A549 (cell line): ENCODE measurements at regions not wholly inside any gene's neighbourhood (a gene's known extent, or its start where the extent isn't known, plus 50 kb on each side); places are given as distances from the start of the nearest gene placed in this dataset.

Source experiments
- ATAC-seq, 2 experiments: fragments of 200-7000 bp in 1 of 2; fragments of >200 bp in 1 of 2; cut with Nextera tagmentation in 1 of 2; cut with Tn5 transposase in 1 of 2; 3 replicates each; pipeline versions ENCODE4 v1.8.0 to v1.9.1; 2018 to 2020; ENCODE audit warnings: mild to moderate bottlenecking in 1 of 2, moderate library complexity in 1 of 2
- CTCF ChIA-PET: fragments of 300-600 bp; sonication (Branson Sonifier 250); formaldehyde crosslinking; extraction: SDS; loops from one replicate; lab custom pipeline; 2021; ENCODE audit warnings: antibody characterized with exemption, inconsistent platforms; lab: Yijun Ruan, JAX
- POLR2A ChIA-PET: fragments of 350-600 bp; formaldehyde crosslinking; extraction: SDS; loops from one replicate; lab custom pipeline; 2021; ENCODE audit warnings: antibody characterized with exemption, inconsistent platforms; lab: Yijun Ruan, JAX
- DNase-seq, 2 experiments: peaks; one replicate each; pipeline versions ENCODE4 v3.0.0 to v3.0.0-alpha.2; 2011 to 2016; ENCODE audit warnings: low read depth in 1 of 2, low spot score in 1 of 2
- FAIRE-seq: peaks from 2 replicates; lab custom pipeline; 2011; peaks lifted over from hg19 to GRCh38; lab: Jason Lieb, UNC
- H3K27ac ChIP-seq, 2 experiments: fragments of >200 bp; sonication (Bioruptor Twin); formaldehyde crosslinking; 3 replicates each; pipeline ENCODE4 v1.5.1; 2016 to 2017
- H3K4me1 ChIP-seq: fragments of >200 bp; sonication (Bioruptor Twin); formaldehyde crosslinking; 3 replicates; pipeline ENCODE4 v1.6.1; 2016
- H3K4me2 ChIP-seq: fragments of >200 bp; sonication (Bioruptor Twin); formaldehyde crosslinking; 3 replicates; pipeline ENCODE4 v1.6.1; 2016
- H3K4me3 ChIP-seq: fragments of >200 bp; sonication (Bioruptor Twin); formaldehyde crosslinking; 3 replicates; pipeline ENCODE4 v1.5.1; 2016
- H3K9me3 ChIP-seq: fragments of >200 bp; sonication (Bioruptor Twin); formaldehyde crosslinking; 3 replicates; pipeline ENCODE4 v1.6.1; 2016
- BCL3 ChIP-seq: fragments of >200 bp; sonication (Bioruptor Twin); formaldehyde crosslinking; IDR thresholded peaks from 3 replicates; pipeline ENCODE4 v1.6.1; 2016
- BHLHE40 ChIP-seq: IDR thresholded peaks from 2 replicates; pipeline ENCODE4 v1.6.1; 2012; ENCODE audit warnings: low read depth, low read length, inconsistent platforms
- CBX8 ChIP-seq: fragments of 200-600 bp; sonication (generic); IDR thresholded peaks from 2 replicates; pipeline ENCODE4 v1.6.1; 2016
- EHF ChIP-seq: fragments of 250-450 bp; sonication (Bioruptor Pico); IDR thresholded peaks from 2 replicates; pipeline ENCODE4 v1.5.0; 2020; ENCODE audit warnings: mild to moderate bottlenecking
- EHMT2 ChIP-seq: fragments of 200-600 bp; sonication (generic); IDR thresholded peaks from 2 replicates; pipeline ENCODE4 v1.6.1; 2016; ENCODE audit warnings: antibody characterized with exemption, low read depth, mild to moderate bottlenecking, moderate library complexity
- EP300 ChIP-seq, 2 experiments: fragments of >200 bp; sonication (Bioruptor Twin); formaldehyde crosslinking; IDR thresholded peaks; 2 replicates in 1 of 2; 3 replicates in 1 of 2; pipeline ENCODE4 v1.6.1; 2016 to 2017
- ESRRA ChIP-seq: fragments of 150-350 bp; IDR thresholded peaks from 2 replicates; pipeline ENCODE4 v1.6.1; 2014; ENCODE audit warnings: mild to moderate bottlenecking, low read length, borderline replicate concordance
- FOXS1 ChIP-seq: fragments of 250-450 bp; sonication (Bioruptor Pico); IDR thresholded peaks from 2 replicates; pipeline ENCODE4 v1.5.0; 2020; ENCODE audit warnings: mild to moderate bottlenecking, moderate library complexity
- HDAC2 ChIP-seq: fragments of 200-600 bp; sonication (generic); IDR thresholded peaks from 2 replicates; pipeline ENCODE4 v1.6.1; 2016
- HMGXB4 ChIP-seq: fragments of 250-450 bp; sonication (Bioruptor Pico); IDR thresholded peaks from 2 replicates; pipeline ENCODE4 v1.5.0; 2021; ENCODE audit warnings: mild to moderate bottlenecking, moderate library complexity, borderline replicate concordance
- JUNB ChIP-seq: fragments of >200 bp; sonication (Bioruptor Twin); formaldehyde crosslinking; IDR thresholded peaks from 2 replicates; pipeline ENCODE4 v1.6.1; 2016
- KDM1A ChIP-seq: fragments of 200-600 bp; sonication (generic); IDR thresholded peaks from 2 replicates; pipeline ENCODE4 v1.6.1; 2016; ENCODE audit warnings: low read depth, mild to moderate bottlenecking
- KDM5A ChIP-seq: fragments of 200-600 bp; sonication (generic); IDR thresholded peaks from 2 replicates; pipeline ENCODE4 v1.6.1; 2016; ENCODE audit warnings: antibody characterized with exemption, mild to moderate bottlenecking
- MAFK ChIP-seq: fragments of 450-650 bp; IDR thresholded peaks from 2 replicates; pipeline ENCODE4 v1.6.1; 2014; ENCODE audit not compliant: partially characterized antibody
- MYC ChIP-seq: IDR thresholded peaks from 2 replicates; pipeline ENCODE4 v1.6.1; 2012; ENCODE audit warnings: mild to moderate bottlenecking, inconsistent platforms, low read length, improper control_type of control experiment, borderline replicate concordance
- NFE2L2 ChIP-seq: fragments of 150-350 bp; conservative IDR thresholded peaks from 2 replicates; pipeline ENCODE4 v1.6.1; 2014; ENCODE audit warnings: low read length
- NR3C1 ChIP-seq: fragments of >200 bp; sonication (Bioruptor Twin); formaldehyde crosslinking; IDR thresholded peaks from 3 replicates; pipeline ENCODE4 v1.6.1; 2017
- PHF8 ChIP-seq: fragments of 200-600 bp; sonication (generic); IDR thresholded peaks from 2 replicates; pipeline ENCODE4 v1.6.1; 2016; ENCODE audit warnings: low read depth, mild to moderate bottlenecking, antibody characterized with exemption, moderate library complexity, borderline replicate concordance
- POLR2AphosphoS2 ChIP-seq: conservative IDR thresholded peaks from 2 replicates; pipeline ENCODE4 v1.6.1; 2012; ENCODE audit warnings: low read length, improper control_type of control experiment, inconsistent platforms
- TFCP2L1 ChIP-seq: fragments of 250-450 bp; sonication (Bioruptor Pico); IDR thresholded peaks from 2 replicates; pipeline ENCODE4 v1.5.0; 2021; ENCODE audit warnings: mild to moderate bottlenecking
- ZC3H11A ChIP-seq: fragments of 450-650 bp; IDR thresholded peaks from 2 replicates; pipeline ENCODE4 v1.6.1; 2014; ENCODE audit warnings: antibody characterized with exemption, mild to moderate bottlenecking
- WGBS: methylation state at CpG from one replicate; pipeline ENCODE4 v1.1.6; 2017; ENCODE audit errors: missing lambda C conversion rate; 5-methylcytosine and 5-hydroxymethylcytosine counted together
- TF ChIP-seq, protein P1 (sequence below): IDR thresholded peaks from 2 replicates; pipeline ENCODE4 v1.6.1; 2012
- TF ChIP-seq, protein P2 (sequence below): fragments of >200 bp; sonication (Bioruptor Twin); formaldehyde crosslinking; IDR thresholded peaks from 2 replicates; pipeline ENCODE4 v1.6.1; 2016

GRCh38 chr15:59936741-59937140 lies 67.4 kb upstream of the FOXB1 start:
- DNase-seq (no peak), FAIRE-seq (no peak), ATAC-seq (no peak)
- no peaks in the 10 kb centered on the region for H3K9me3 ChIP-seq
- no peak overlapping the region for H3K4me2 ChIP-seq
- no peak for TF ChIP-seq CBX8
- no peak for TF ChIP-seq MYC
- TF ChIP-seq, protein P1, sequence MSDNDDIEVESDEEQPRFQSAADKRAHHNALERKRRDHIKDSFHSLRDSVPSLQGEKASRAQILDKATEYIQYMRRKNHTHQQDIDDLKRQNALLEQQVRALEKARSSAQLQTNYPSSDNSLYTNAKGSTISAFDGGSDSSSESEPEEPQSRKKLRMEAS: no peak
- TF ChIP-seq JUNB: no peak
- no peaks in the 10 kb centered on the region for H3K4me1 ChIP-seq
- no peak overlapping the region for H3K27ac ChIP-seq
- H3K4me3 ChIP-seq: no peak overlapping the region
- POLR2A ChIA-PET: no interaction called here
- 19% methylated on average over 8 of the region's 8 CpGs for WGBS
- CTCF ChIA-PET: no interaction called here

DNA sequence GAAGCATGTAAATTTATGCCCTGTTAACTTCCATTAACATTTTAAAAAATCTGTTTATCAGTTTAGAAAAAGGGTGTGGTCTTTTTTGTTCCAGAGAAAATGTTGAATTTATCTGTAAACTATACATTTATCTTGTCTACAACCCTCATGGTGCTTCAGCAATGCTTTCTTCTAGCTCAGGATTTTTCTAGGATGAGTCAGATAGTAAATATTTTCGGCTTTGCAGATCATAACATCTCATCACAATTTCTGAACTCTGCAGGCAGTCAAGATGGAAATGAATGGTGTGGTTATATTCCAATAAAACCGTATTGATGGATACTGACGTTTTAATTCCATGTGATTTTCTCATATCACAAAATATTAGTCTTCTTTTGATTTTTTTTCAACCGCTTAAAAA lies 70.5 kb upstream of the FOXB1 start:
- H3K4me2 ChIP-seq: no peak overlapping the region
- H3K4me1 ChIP-seq: no peaks in the 10 kb centered on the region
- 9% methylated on average over 4 of the region's 4 CpGs for WGBS
- ATAC-seq (no peak), FAIRE-seq (no peak), DNase-seq (no peak)
- POLR2A ChIA-PET: no interaction called here
- TF ChIP-seq NR3C1: no peak
- no peak for TF ChIP-seq NFE2L2
- TF ChIP-seq, protein P2, sequence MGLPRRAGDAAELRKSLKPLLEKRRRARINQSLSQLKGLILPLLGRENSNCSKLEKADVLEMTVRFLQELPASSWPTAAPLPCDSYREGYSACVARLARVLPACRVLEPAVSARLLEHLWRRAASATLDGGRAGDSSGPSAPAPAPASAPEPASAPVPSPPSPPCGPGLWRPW: no peak
- TF ChIP-seq ESRRA: no peak
- TF ChIP-seq, protein P1: no peak
- no peak for TF ChIP-seq MAFK
- no peak for TF ChIP-seq TFCP2L1 (CRISPR knock-in tag)
- TF ChIP-seq EP300 (IDR thresholded peaks at IDR 0.05): no peak
- no peak for TF ChIP-seq EHF (CRISPR knock-in tag)
- TF ChIP-seq, all 56 proteins: peak for 0
- Histone ChIP-seq H3K27ac (no peak overlapping the region), H3K9me3 (no peaks in the 10 kb centered on the region), H3K4me3 (no peak overlapping the region)
- CTCF ChIA-PET: interaction anchor here (1.1 to 3.6 kb wide), 3 partner anchors 16 to 181 kb away, joined by 3 to 14 read pairs (median 3); no protein-coding TSS in a partner anchor

- FAIRE-seq: no peak
- CTCF ChIA-PET: interaction anchor here (0.6 to 3.6 kb wide), 2 partner anchors 14 to 241 kb away, joined by 3 to 14 read pairs; no protein-coding TSS in a partner anchor
- peaks cover 3% of the 10 kb centered on the region; the same call in 1 of the 3 replicates for H3K9me3 ChIP-seq
- 74% methylated on average over 7 of the region's 7 CpGs for WGBS
- H3K4me2 ChIP-seq: no peak overlapping the region
- no peak for TF ChIP-seq FOXS1 (CRISPR knock-in tag)
- TF ChIP-seq PHF8: no peak
- no peak for TF ChIP-seq BCL3
- TF ChIP-seq, all 56 proteins: peak for 0
- no peak overlapping the region for H3K4me3 ChIP-seq
- POLR2A ChIA-PET: no interaction called here
- no peaks in the 10 kb centered on the region for H3K4me1 ChIP-seq
- ATAC-seq: no peak
- DNase-seq: no peak
- no peak overlapping the region for H3K27ac ChIP-seq
Observed at GRCh38 chr15:59931646-59932261, 72.4 kb upstream of the FOXB1 start.

GRCh38 chr15:59924812-59925522 lies 79.1 kb upstream of the FOXB1 start:
- H3K27ac ChIP-seq: no peak overlapping the region
- no peak for ATAC-seq
- CTCF ChIA-PET: no interaction called here
- TF ChIP-seq FOXS1 (CRISPR knock-in tag) (no peak), ZC3H11A (no peak), HDAC2 (no peak), HMGXB4 (CRISPR knock-in tag) (no peak), KDM5A (no peak), POLR2AphosphoS2 (no peak), PHF8 (no peak), EHMT2 (no peak), KDM1A (no peak), BHLHE40 (no peak)
- POLR2A ChIA-PET: no interaction called here
- H3K4me2 ChIP-seq: no peak overlapping the region
- 39% methylated on average over 8 of the region's 8 CpGs for WGBS
- H3K4me1 ChIP-seq: no peaks in the 10 kb centered on the region
- no peak for DNase-seq
- FAIRE-seq: no peak
- no peak overlapping the region for H3K4me3 ChIP-seq
- peaks cover 7% of the 10 kb centered on the region; the same call in 2 of the 3 replicates for H3K9me3 ChIP-seq
